ENCODE measurements at regions not wholly inside any gene's neighbourhood (a gene's known extent, or its start where the extent isn't known, plus 50 kb on each side); places are given as distances from the start of the nearest gene placed in this dataset.
"Not testable (repeated sequence)": the region's sequence is repeated elsewhere in the genome, so short reads cannot be mapped to it uniquely, and the experiment has no call there.

- no peak overlapping the region for H3K4me3 ChIP-seq (ENCODE audit: low read depth, low read length)
- TF ChIP-seq, protein P1, sequence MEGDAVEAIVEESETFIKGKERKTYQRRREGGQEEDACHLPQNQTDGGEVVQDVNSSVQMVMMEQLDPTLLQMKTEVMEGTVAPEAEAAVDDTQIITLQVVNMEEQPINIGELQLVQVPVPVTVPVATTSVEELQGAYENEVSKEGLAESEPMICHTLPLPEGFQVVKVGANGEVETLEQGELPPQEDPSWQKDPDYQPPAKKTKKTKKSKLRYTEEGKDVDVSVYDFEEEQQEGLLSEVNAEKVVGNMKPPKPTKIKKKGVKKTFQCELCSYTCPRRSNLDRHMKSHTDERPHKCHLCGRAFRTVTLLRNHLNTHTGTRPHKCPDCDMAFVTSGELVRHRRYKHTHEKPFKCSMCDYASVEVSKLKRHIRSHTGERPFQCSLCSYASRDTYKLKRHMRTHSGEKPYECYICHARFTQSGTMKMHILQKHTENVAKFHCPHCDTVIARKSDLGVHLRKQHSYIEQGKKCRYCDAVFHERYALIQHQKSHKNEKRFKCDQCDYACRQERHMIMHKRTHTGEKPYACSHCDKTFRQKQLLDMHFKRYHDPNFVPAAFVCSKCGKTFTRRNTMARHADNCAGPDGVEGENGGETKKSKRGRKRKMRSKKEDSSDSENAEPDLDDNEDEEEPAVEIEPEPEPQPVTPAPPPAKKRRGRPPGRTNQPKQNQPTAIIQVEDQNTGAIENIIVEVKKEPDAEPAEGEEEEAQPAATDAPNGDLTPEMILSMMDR (conservative IDR thresholded peaks at IDR 0.05; ENCODE audit: low read depth, low read length): no peak
- no peak for DNase-seq (ENCODE audit: low read depth)
These were observed 348.7 kb downstream of the OMA1 start for GRCh38 chr1:58197811-58198210.

DNA sequence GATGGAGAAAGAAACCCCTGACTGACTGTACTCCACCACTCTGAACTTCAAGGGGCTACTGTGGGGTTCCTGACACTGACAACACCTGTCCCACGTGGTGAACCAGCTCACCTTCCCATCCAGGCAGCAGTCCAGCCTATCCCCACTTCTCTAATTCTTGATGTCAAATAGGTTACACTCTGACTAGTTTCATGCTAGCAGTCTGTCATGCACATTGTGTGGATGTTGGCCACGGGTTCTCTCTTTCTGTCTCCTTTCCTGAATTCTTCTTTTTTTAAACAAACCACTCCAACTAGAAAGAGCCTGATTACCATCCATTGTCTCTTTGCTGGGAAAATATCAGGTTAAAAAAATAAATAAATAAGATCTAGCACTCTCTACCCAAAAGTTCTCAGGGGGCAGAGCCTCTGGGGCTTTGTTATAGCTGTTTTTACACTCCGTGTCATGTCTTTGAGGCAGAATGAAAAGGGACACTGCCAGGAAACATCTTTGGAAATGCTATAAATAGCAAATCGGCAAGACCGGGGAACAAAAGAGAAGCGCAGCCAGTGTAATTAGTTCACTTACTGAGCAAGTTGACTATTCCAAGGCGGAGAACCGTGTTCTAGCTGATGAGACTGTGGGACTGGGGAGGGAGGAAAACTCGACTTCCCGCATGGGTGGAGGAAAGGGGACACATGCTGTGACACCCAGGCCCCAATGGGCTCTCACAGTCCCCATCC lies 356.1 kb downstream of the OMA1 start:
- no peak for DNase-seq (ENCODE audit: low read depth)
- H3K4me3 ChIP-seq (ENCODE audit: low read depth, low read length): no peak overlapping the region
- TF ChIP-seq, protein P1 (conservative IDR thresholded peaks at IDR 0.05; ENCODE audit: low read depth, low read length): no peak

- TF ChIP-seq, protein P1 (conservative IDR thresholded peaks at IDR 0.05; ENCODE audit: low read depth, low read length): no peak
- no peak overlapping the region for H3K4me3 ChIP-seq (ENCODE audit: low read depth, low read length)
- DNase-seq (ENCODE audit: low read depth): no peak
These were observed 357.1 kb downstream of the OMA1 start for GRCh38 chr1:58189453-58189852.

GRCh38 chr1:58183286-58183685 lies 363.2 kb downstream of the OMA1 start:
- DNase-seq (ENCODE audit: low read depth): no peak
- TF ChIP-seq, protein P1 (conservative IDR thresholded peaks at IDR 0.05; ENCODE audit: low read depth, low read length): no peak
- H3K4me3 ChIP-seq (ENCODE audit: low read depth, low read length): no peak overlapping the region

GRCh38 chr1:58180537-58180936 lies 366.0 kb downstream of the OMA1 start:
- DNase-seq (ENCODE audit: low read depth): no peak
- no peak overlapping the region for H3K4me3 ChIP-seq (ENCODE audit: low read depth, low read length)
- TF ChIP-seq, protein P1 (conservative IDR thresholded peaks at IDR 0.05; ENCODE audit: low read depth, low read length): no peak

DNA sequence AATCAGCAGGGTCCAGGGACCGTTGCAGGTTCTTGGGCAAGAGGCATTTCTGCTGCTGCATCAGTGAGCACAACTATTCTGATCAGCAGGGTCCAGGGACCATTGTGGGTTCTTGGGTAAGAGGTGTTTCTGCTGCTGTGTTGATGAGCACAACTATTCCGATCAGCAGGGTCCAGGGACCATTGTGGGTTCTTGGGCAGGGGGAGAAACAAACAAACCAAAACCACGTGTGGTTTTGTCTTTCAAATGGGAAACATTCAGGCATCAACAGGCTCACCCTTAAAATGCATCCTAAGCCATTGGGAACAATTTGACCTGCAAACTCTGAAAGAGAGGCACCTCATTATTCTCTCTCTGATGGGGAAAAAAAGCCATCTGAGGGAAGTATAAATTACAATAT lies 377.4 kb downstream of the OMA1 start:
- not testable (repeated sequence) for H3K4me3 ChIP-seq (ENCODE audit: low read depth, low read length); DNase-seq (ENCODE audit: low read depth)

- DNase-seq (ENCODE audit: low read depth); H3K4me3 ChIP-seq (ENCODE audit: low read depth, low read length): not testable (repeated sequence)
These were observed 379.4 kb downstream of the OMA1 start for GRCh38 chr1:58167131-58167530.

DNA sequence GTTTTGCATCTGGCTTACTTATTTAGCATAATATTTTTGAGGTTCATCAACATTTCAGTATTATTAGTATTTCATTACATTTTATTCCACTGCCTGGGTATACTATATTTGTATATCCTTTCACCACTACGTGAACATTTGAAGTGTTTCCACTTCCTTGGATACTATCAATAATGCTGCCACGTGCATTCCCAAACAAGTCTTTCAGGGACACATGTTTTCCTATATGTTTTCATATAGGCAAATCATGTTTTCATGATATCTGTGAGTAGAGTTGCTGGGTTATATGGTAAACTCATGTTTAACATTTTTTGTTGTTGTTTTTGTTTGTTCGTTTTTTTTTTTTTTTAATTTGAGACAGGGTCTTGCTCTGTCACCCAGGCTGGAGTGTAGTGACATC lies 380.1 kb downstream of the OMA1 start:
- no peak overlapping the region for H3K4me3 ChIP-seq (ENCODE audit: low read depth, low read length)
- DNase-seq (ENCODE audit: low read depth): no peak
- TF ChIP-seq, protein P1 (conservative IDR thresholded peaks at IDR 0.05; ENCODE audit: low read depth, low read length): no peak
